IPS-20b (cell line): ENCODE measurements at regions not wholly inside any gene's neighbourhood (a gene's known extent, or its start where the extent isn't known, plus 50 kb on each side); places are given as distances from the start of the nearest gene placed in this dataset.

ENCODE experiments used
- H3K27ac ChIP-seq: one replicate; pipeline ENCODE4 v1.5.1; 2013; ENCODE audit warnings: low read length
- H3K27me3 ChIP-seq: 2 replicates; pipeline ENCODE4 v1.6.1; 2013; ENCODE audit warnings: mild to moderate bottlenecking, low read length, inconsistent platforms; ENCODE audit not compliant: insufficient read depth
- H3K36me3 ChIP-seq: 2 replicates; pipeline ENCODE4 v1.6.1; 2013; ENCODE audit warnings: low read depth, mild to moderate bottlenecking, inconsistent platforms, low read length, moderate library complexity; ENCODE audit not compliant: insufficient read depth
- H3K4me1 ChIP-seq: 2 replicates; pipeline ENCODE4 v1.6.1; 2013; ENCODE audit warnings: mild to moderate bottlenecking, control low read depth, inconsistent platforms, low read length, moderate library complexity; ENCODE audit not compliant: insufficient read depth
- H3K4me3 ChIP-seq: 2 replicates; pipeline ENCODE4 v1.5.1; 2013; ENCODE audit warnings: mild to moderate bottlenecking, low read length, inconsistent platforms
- H3K9ac ChIP-seq: 2 replicates; pipeline ENCODE4 v1.6.1; 2013; ENCODE audit warnings: low read depth, mild to moderate bottlenecking, inconsistent platforms, low read length, moderate library complexity
- H3K9me3 ChIP-seq: 2 replicates; pipeline ENCODE4 v1.6.1; 2013; ENCODE audit warnings: mild to moderate bottlenecking, low read depth, low read length, inconsistent platforms; ENCODE audit not compliant: insufficient read depth

GRCh38 chr6:167515873-167516507, 191.1 kb downstream of the TTLL2 start:
- H3K9ac ChIP-seq, result no peak overlapping the region
- no peaks in the 10 kb centered on the region for H3K36me3 ChIP-seq
- H3K27ac ChIP-seq, result no peak overlapping the region
- no peak overlapping the region for H3K4me3 ChIP-seq
- H3K9me3 ChIP-seq, result no peaks in the 10 kb centered on the region
- H3K27me3 ChIP-seq, result no peaks in the 10 kb centered on the region
- H3K4me1 ChIP-seq, result no peaks in the 10 kb centered on the region

- Histone ChIP-seq H3K27me3 (no peaks in the 10 kb centered on the region), H3K4me3 (no peak overlapping the region)
Observed at GRCh38 chr6:167517254-167517916, 192.5 kb downstream of the TTLL2 start.

GRCh38 chr6:167523426-167523825, 198.5 kb downstream of the TTLL2 start:
- Histone ChIP-seq H3K9ac (no peak overlapping the region), H3K27ac (no peak overlapping the region), H3K9me3 (no peaks in the 10 kb centered on the region), H3K4me1 (no peaks in the 10 kb centered on the region), H3K27me3 (no peaks in the 10 kb centered on the region), H3K36me3 (no peaks in the 10 kb centered on the region), H3K4me3 (no peak overlapping the region)

More at GRCh38 chr6:167517254-167517916, 192.5 kb downstream of the TTLL2 start:
- Histone ChIP-seq H3K36me3 (no peaks in the 10 kb centered on the region), H3K27ac (no peak overlapping the region), H3K4me1 (no peaks in the 10 kb centered on the region), H3K9ac (no peak overlapping the region), H3K9me3 (no peaks in the 10 kb centered on the region)

GRCh38 chr6:167524261-167525111, 199.6 kb downstream of the TTLL2 start:
- Histone ChIP-seq H3K9ac (no peak overlapping the region), H3K4me3 (no peak overlapping the region), H3K27me3 (peaks cover 3% of the 10 kb centered on the region; the same call in 1 of the 2 replicates), H3K4me1 (no peaks in the 10 kb centered on the region), H3K9me3 (no peaks in the 10 kb centered on the region), H3K27ac (no peak overlapping the region), H3K36me3 (no peaks in the 10 kb centered on the region)

- no peaks in the 10 kb centered on the region for H3K36me3 ChIP-seq
Observed at GRCh38 chr6:167525774-167526173, 200.9 kb downstream of the TTLL2 start.

GRCh38 chr6:167526465-167527368, 201.8 kb downstream of the TTLL2 start:
- Histone ChIP-seq H3K27ac (no peak overlapping the region), H3K36me3 (no peaks in the 10 kb centered on the region), H3K9me3 (no peaks in the 10 kb centered on the region), H3K27me3 (peaks cover 23% of the 10 kb centered on the region), H3K4me3 (no peak overlapping the region), H3K4me1 (no peaks in the 10 kb centered on the region), H3K9ac (no peak overlapping the region)

More at GRCh38 chr6:167525774-167526173, 200.9 kb downstream of the TTLL2 start:
- Histone ChIP-seq H3K9ac (no peak overlapping the region), H3K27ac (no peak overlapping the region), H3K27me3 (peaks cover 14% of the 10 kb centered on the region), H3K4me1 (no peaks in the 10 kb centered on the region), H3K9me3 (no peaks in the 10 kb centered on the region), H3K4me3 (no peak overlapping the region)

- H3K36me3 ChIP-seq, result no peaks in the 10 kb centered on the region
- no peak overlapping the region for H3K27ac ChIP-seq
- H3K9me3 ChIP-seq, result no peaks in the 10 kb centered on the region
- H3K9ac ChIP-seq, result no peak overlapping the region
- peaks cover 8% of the 10 kb centered on the region; the same call in 1 of the 2 replicates for H3K4me1 ChIP-seq
- H3K4me3 ChIP-seq, result no peak overlapping the region
- peaks cover 35% of the 10 kb centered on the region for H3K27me3 ChIP-seq
Observed at GRCh38 chr6:167528239-167528638, 203.4 kb downstream of the TTLL2 start.

GRCh38 chr6:167528976-167529375, 204.1 kb downstream of the TTLL2 start:
- Histone ChIP-seq H3K9me3 (no peaks in the 10 kb centered on the region), H3K27me3 (peaks cover 35% of the 10 kb centered on the region), H3K27ac (no peak overlapping the region), H3K4me1 (peaks cover 11% of the 10 kb centered on the region; the same call in 1 of the 2 replicates), H3K9ac (no peak overlapping the region), H3K4me3 (no peak overlapping the region), H3K36me3 (no peaks in the 10 kb centered on the region)

GRCh38 chr6:167529444-167530335, 204.8 kb downstream of the TTLL2 start:
- Histone ChIP-seq H3K4me3 (no peak overlapping the region), H3K9ac (no peak overlapping the region), H3K27me3 (peaks cover 35% of the 10 kb centered on the region), H3K27ac (no peak overlapping the region), H3K4me1 (peaks cover 15% of the 10 kb centered on the region; the same call in 1 of the 2 replicates), H3K9me3 (no peaks in the 10 kb centered on the region), H3K36me3 (no peaks in the 10 kb centered on the region)

GRCh38 chr6:167530951-167531350, 206.1 kb downstream of the TTLL2 start:
- H3K4me1 ChIP-seq, result peaks cover 15% of the 10 kb centered on the region; the same call in 1 of the 2 replicates
- H3K9ac ChIP-seq, result no peak overlapping the region
- H3K27me3 ChIP-seq, result peaks cover 35% of the 10 kb centered on the region
- H3K27ac ChIP-seq, result no peak overlapping the region
- H3K4me3 ChIP-seq, result no peak overlapping the region
- no peaks in the 10 kb centered on the region for H3K36me3 ChIP-seq
- H3K9me3 ChIP-seq, result no peaks in the 10 kb centered on the region
